Osteoblast (primary cell): ENCODE measurements at regions not wholly inside any gene's neighbourhood (a gene's known extent, or its start where the extent isn't known, plus 50 kb on each side); places are given as distances from the start of the nearest gene placed in this dataset.

Source experiments
- DNase-seq: peaks from one replicate; pipeline ENCODE4 v3.0.0; 2011; ENCODE audit warnings: low spot score, mixed read lengths; ENCODE audit not compliant: insufficient read length; ENCODE audit errors: missing footprints
- H2AFZ ChIP-seq: 2 replicates; pipeline ENCODE4 v1.6.0; 2011; ENCODE audit warnings: mild to moderate bottlenecking, low read length
- H3K27ac ChIP-seq: 2 replicates; pipeline ENCODE4 v1.5.1; 2011; ENCODE audit warnings: mild to moderate bottlenecking, low read depth, low read length, moderate library complexity
- H3K27me3 ChIP-seq: 2 replicates; pipeline ENCODE4 v1.6.0; 2012; ENCODE audit warnings: mild to moderate bottlenecking, control low read depth, inconsistent platforms, low read length, moderate library complexity; ENCODE audit not compliant: insufficient read depth
- H3K36me3 ChIP-seq: 2 replicates; pipeline ENCODE4 v1.5.1; 2011; ENCODE audit warnings: mild to moderate bottlenecking, low read length, control low read depth, moderate library complexity; ENCODE audit not compliant: insufficient read depth
- H3K4me1 ChIP-seq: 2 replicates; pipeline ENCODE4 v1.5.1; 2011; ENCODE audit warnings: mild to moderate bottlenecking, low read length, control low read depth, moderate library complexity; ENCODE audit not compliant: insufficient read depth
- H3K4me2 ChIP-seq: 2 replicates; pipeline ENCODE4 v1.6.0; 2011; ENCODE audit warnings: mild to moderate bottlenecking, low read length; ENCODE audit not compliant: insufficient read depth
- H3K4me3 ChIP-seq: fragments of 200-600 bp; sonication (generic); 3 replicates; pipeline ENCODE4 v1.5.1; 2012; ENCODE audit warnings: mild to moderate bottlenecking, low read length, inconsistent platforms; ENCODE audit not compliant: insufficient read depth
- H3K79me2 ChIP-seq: 2 replicates; pipeline ENCODE4 v1.6.0; 2012; ENCODE audit warnings: mild to moderate bottlenecking, low read length, control low read depth, inconsistent platforms; ENCODE audit not compliant: insufficient read depth
- H3K9me3 ChIP-seq: 2 replicates; pipeline ENCODE4 v1.5.1; 2011; ENCODE audit warnings: low read depth, low read length, control low read depth
- H4K20me1 ChIP-seq: 2 replicates; pipeline ENCODE4 v1.6.0; 2012; ENCODE audit warnings: mild to moderate bottlenecking, low read length, control low read depth; ENCODE audit not compliant: insufficient read depth
- CTCF ChIP-seq: IDR thresholded peaks from 2 replicates; pipeline ENCODE4 v1.5.1; 2011; ENCODE audit warnings: mild to moderate bottlenecking, low read depth, low read length, moderate library complexity; ENCODE audit errors: extremely low read depth

DNA sequence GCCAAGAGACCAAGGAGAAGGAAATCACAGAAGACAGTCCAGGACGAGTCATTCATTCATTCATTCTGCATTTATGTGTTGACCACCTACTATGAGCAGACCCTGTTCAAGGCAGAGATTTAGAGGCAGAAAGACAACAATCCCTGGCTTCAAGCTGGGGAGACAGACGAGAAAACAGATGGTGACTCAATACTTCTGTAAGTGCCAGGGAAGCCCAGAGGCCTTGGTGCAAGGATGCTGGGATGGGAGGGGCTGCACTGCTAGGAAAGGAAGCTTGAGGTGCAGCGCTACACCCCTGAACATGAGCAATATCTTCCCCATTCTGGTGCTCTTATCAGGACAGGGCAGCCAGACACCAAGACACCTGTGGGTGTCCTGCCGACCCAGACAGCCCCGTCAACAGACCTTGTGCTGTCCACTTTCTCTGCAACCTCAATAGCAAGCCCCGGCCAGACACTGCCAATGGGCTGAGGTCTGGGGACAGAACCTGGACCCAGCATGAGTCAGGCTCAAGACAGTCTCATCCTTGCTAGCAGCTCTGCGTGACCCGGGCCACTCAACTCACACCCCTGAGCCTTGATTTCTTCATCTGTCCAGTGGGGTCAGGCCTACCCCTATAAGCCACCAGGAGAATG is 163.5 kb downstream of the COPRS start:
- Histone ChIP-seq H3K4me3 (no peak overlapping the region), H4K20me1 (no peaks in the 10 kb centered on the region), H3K4me1 (peaks cover 26% of the 10 kb centered on the region), H3K4me2 (peak overlapping the region; percentile 40), H3K79me2 (no peaks in the 10 kb centered on the region), H3K27ac (peak overlapping the region; percentile 74), H3K36me3 (no peaks in the 10 kb centered on the region), H2AFZ (peak overlapping the region; percentile 52), H3K9me3 (no peaks in the 10 kb centered on the region), H3K27me3 (no peaks in the 10 kb centered on the region)
- TF ChIP-seq CTCF: no peak
- peak; percentile 69 for DNase-seq

DNA sequence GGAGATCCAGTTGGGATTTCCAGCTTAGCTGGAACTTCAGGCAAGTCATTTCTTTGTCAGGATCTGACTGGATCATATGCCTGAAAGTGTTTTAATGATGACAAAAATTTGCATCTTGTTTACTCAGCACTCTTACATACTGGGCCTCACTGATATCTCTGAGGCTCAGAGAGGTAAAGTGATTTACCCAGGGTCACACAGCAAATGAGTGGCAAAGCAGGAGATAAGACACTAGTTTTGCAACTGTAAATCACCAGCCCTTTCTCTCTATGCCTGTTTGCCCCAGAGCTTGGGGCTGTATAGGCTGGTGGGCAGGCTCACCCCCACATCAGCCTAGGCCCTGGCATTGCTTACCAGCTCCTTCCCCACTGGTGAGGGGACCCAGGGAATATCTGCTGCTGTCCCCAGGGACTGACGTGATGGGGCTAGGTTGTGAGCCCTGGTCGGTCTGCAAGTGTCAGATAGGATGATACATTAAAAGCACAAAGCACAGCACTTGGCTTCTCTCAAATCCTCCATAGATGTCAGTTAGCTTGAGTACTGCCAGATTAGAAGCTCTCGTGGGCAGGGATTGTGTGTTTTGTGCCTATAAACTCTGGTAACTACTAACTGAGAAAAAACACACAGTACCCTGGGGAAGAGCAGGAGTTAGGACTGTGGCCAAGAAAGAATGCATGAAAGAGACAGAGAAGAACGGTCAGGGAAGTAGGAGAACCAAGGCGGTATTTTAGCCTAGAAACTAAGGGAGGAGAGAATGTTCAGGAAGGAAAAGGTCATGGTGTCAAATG is 165.4 kb downstream of the COPRS start:
- DNase-seq: no peak
- no peak for TF ChIP-seq CTCF

GRCh38 chr17:31692632-31693031 is 166.4 kb downstream of the COPRS start:
- Histone ChIP-seq H4K20me1 (no peaks in the 10 kb centered on the region), H3K27ac (no peak overlapping the region), H3K4me3 (no peak overlapping the region), H3K4me2 (no peak overlapping the region), H3K4me1 (peaks cover 30% of the 10 kb centered on the region), H3K36me3 (no peaks in the 10 kb centered on the region), H3K79me2 (no peaks in the 10 kb centered on the region), H3K27me3 (no peaks in the 10 kb centered on the region), H2AFZ (peak overlapping the region; percentile 80), H3K9me3 (no peaks in the 10 kb centered on the region)
- no peak for DNase-seq
- no peak for TF ChIP-seq CTCF

More for the DNA sequence above, 165.4 kb downstream of the COPRS start:
- Histone ChIP-seq H3K4me1 (peaks cover 30% of the 10 kb centered on the region), H3K4me3 (no peak overlapping the region), H2AFZ (no peak overlapping the region), H3K9me3 (no peaks in the 10 kb centered on the region), H3K27me3 (no peaks in the 10 kb centered on the region), H3K79me2 (no peaks in the 10 kb centered on the region), H3K27ac (no peak overlapping the region), H3K36me3 (no peaks in the 10 kb centered on the region), H4K20me1 (no peaks in the 10 kb centered on the region), H3K4me2 (no peak overlapping the region)

GRCh38 chr17:31692027-31692426 is 167.0 kb downstream of the COPRS start:
- no peaks in the 10 kb centered on the region for H3K27me3 ChIP-seq
- no peak for DNase-seq
- no peak overlapping the region for H3K27ac ChIP-seq
- H3K79me2 ChIP-seq: no peaks in the 10 kb centered on the region
- peak overlapping the region; percentile 80 for H2AFZ ChIP-seq
- H3K9me3 ChIP-seq: no peaks in the 10 kb centered on the region
- TF ChIP-seq CTCF: no peak
- no peak overlapping the region for H3K4me3 ChIP-seq
- H3K4me1 ChIP-seq: peaks cover 28% of the 10 kb centered on the region
- no peak overlapping the region for H3K4me2 ChIP-seq
- H4K20me1 ChIP-seq: no peaks in the 10 kb centered on the region
- H3K36me3 ChIP-seq: no peaks in the 10 kb centered on the region
